ENCODE measurements at regions not wholly inside any gene's neighbourhood (a gene's known extent, or its start where the extent isn't known, plus 50 kb on each side); places are given as distances from the start of the nearest gene placed in this dataset.

- Histone ChIP-seq H3K9ac (ENCODE audit: low read length) (no peak overlapping the region), H3K27me3 (ENCODE audit: insufficient read depth, low read depth, low read length) (no peaks in the 10 kb centered on the region), H4K20me1 (ENCODE audit: insufficient read depth) (no peaks in the 10 kb centered on the region), H3F3A (ENCODE audit: insufficient read depth, low read length, poor library complexity, severe bottlenecking) (no peaks in the 10 kb centered on the region), H3K9me2 (ENCODE audit: insufficient read depth, low read length) (no peaks in the 10 kb centered on the region), H3K79me2 (replicated peaks; ENCODE audit: insufficient read depth, low read length) (no peaks in the 10 kb centered on the region), H3K4me3 (ENCODE audit: low read length) (no peak overlapping the region), H3K27ac (ENCODE audit: low read length) (no peak overlapping the region), H2AFZ (ENCODE audit: low read depth, low read length) (no peak overlapping the region), H3K9me3 (ENCODE audit: low read length) (peaks cover 3% of the 10 kb centered on the region), H3K4me2 (ENCODE audit: low read length) (no peak overlapping the region), H3K36me3 (ENCODE audit: insufficient read depth, low read length) (no peaks in the 10 kb centered on the region)
- TF ChIP-seq RAD21 (conservative IDR thresholded peaks at IDR 0.05) (no peak), POLR2AphosphoS5 (IDR thresholded peaks at IDR 0.05) (no peak)
Measured at GRCh38 chr2:67938053-67938452, 124.8 kb downstream of the C1D start.

GRCh38 chr2:67945056-67945455 is 117.7 kb downstream of the C1D start:
- TF ChIP-seq RAD21 (conservative IDR thresholded peaks at IDR 0.05) (no peak), MXI1 (conservative IDR thresholded peaks at IDR 0.05; ENCODE audit: poor library complexity, severe bottlenecking) (no peak), EZH2 (IDR thresholded peaks at IDR 0.05; ENCODE audit: borderline replicate concordance, insufficient read depth, low read length, poor library complexity, severe bottlenecking) (no peak), POLR2AphosphoS5 (IDR thresholded peaks at IDR 0.05) (no peak), TAF1 (IDR thresholded peaks at IDR 0.05; ENCODE audit: low read depth) (no peak), SMC3 (conservative IDR thresholded peaks at IDR 0.05; ENCODE audit: poor library complexity) (no peak)
- H3K27me3 ChIP-seq (ENCODE audit: insufficient read depth, low read depth, low read length) = no peaks in the 10 kb centered on the region
- no peak overlapping the region for H3K4me2 ChIP-seq (ENCODE audit: low read length)
- no peaks in the 10 kb centered on the region for H3K36me3 ChIP-seq (ENCODE audit: insufficient read depth, low read length)
- H3K27ac ChIP-seq (ENCODE audit: low read length) = no peak overlapping the region
- no peaks in the 10 kb centered on the region for H4K20me1 ChIP-seq (ENCODE audit: insufficient read depth)
- no peak overlapping the region for H3K4me3 ChIP-seq (ENCODE audit: low read length)
- H3K9me2 ChIP-seq (ENCODE audit: insufficient read depth, low read length) = no peaks in the 10 kb centered on the region
- H3K9ac ChIP-seq (ENCODE audit: low read length) = no peak overlapping the region
- H3K79me2 ChIP-seq (replicated peaks; ENCODE audit: insufficient read depth, low read length) = no peaks in the 10 kb centered on the region
- H3K9me3 ChIP-seq (ENCODE audit: low read length) = no peaks in the 10 kb centered on the region
- H3F3A ChIP-seq (ENCODE audit: insufficient read depth, low read length, poor library complexity, severe bottlenecking) = no peaks in the 10 kb centered on the region
- no peak overlapping the region for H2AFZ ChIP-seq (ENCODE audit: low read depth, low read length)

- no peaks in the 10 kb centered on the region for H3K9me2 ChIP-seq (ENCODE audit: insufficient read depth, low read length)
- no peaks in the 10 kb centered on the region for H3K36me3 ChIP-seq (ENCODE audit: insufficient read depth, low read length)
- H2AFZ ChIP-seq (ENCODE audit: low read depth, low read length) = no peak overlapping the region
- H3F3A ChIP-seq (ENCODE audit: insufficient read depth, low read length, poor library complexity, severe bottlenecking) = no peaks in the 10 kb centered on the region
- H4K20me1 ChIP-seq (ENCODE audit: insufficient read depth) = no peaks in the 10 kb centered on the region
- no peak overlapping the region for H3K4me3 ChIP-seq (ENCODE audit: low read length)
- no peak for TF ChIP-seq POLR2AphosphoS5 (IDR thresholded peaks at IDR 0.05)
- no peak for TF ChIP-seq EP300 (conservative IDR thresholded peaks at IDR 0.05; ENCODE audit: poor library complexity, severe bottlenecking)
- TF ChIP-seq REST (IDR thresholded peaks at IDR 0.05; ENCODE audit: borderline replicate concordance) = no peak
- TF ChIP-seq RAD21 (conservative IDR thresholded peaks at IDR 0.05) = no peak
- no peak for TF ChIP-seq EZH2 (IDR thresholded peaks at IDR 0.05; ENCODE audit: borderline replicate concordance, insufficient read depth, low read length, poor library complexity, severe bottlenecking)
- no peak for TF ChIP-seq CTCF (IDR thresholded peaks at IDR 0.05; ENCODE audit: poor library complexity, severe bottlenecking)
- no peak for TF ChIP-seq SMC3 (conservative IDR thresholded peaks at IDR 0.05; ENCODE audit: poor library complexity)
- no peak for TF ChIP-seq TAF1 (IDR thresholded peaks at IDR 0.05; ENCODE audit: low read depth)
- TF ChIP-seq MXI1 (conservative IDR thresholded peaks at IDR 0.05; ENCODE audit: poor library complexity, severe bottlenecking) = no peak
- no peak overlapping the region for H3K27ac ChIP-seq (ENCODE audit: low read length)
- no peak overlapping the region for H3K4me2 ChIP-seq (ENCODE audit: low read length)
- no peaks in the 10 kb centered on the region for H3K79me2 ChIP-seq (replicated peaks; ENCODE audit: insufficient read depth, low read length)
- no peak overlapping the region for H3K9ac ChIP-seq (ENCODE audit: low read length)
- no peaks in the 10 kb centered on the region for H3K9me3 ChIP-seq (ENCODE audit: low read length)
- H3K27me3 ChIP-seq (ENCODE audit: insufficient read depth, low read depth, low read length) = no peaks in the 10 kb centered on the region
Measured at GRCh38 chr2:67945940-67946339, 116.9 kb downstream of the C1D start.

All from neural cell (in vitro differentiated cells).